ENCODE measurements at regions not wholly inside any gene's neighbourhood (a gene's known extent, or its start where the extent isn't known, plus 50 kb on each side); places are given as distances from the start of the nearest gene placed in this dataset.
"Not testable (repeated sequence)": the region's sequence is repeated elsewhere in the genome, so short reads cannot be mapped to it uniquely, and the experiment has no call there.

GRCh38 chr6:82551311-82551710 lies 187.7 kb downstream of the TPBG start:
- not testable (repeated sequence) for TF ChIP-seq CTCF (IDR thresholded peaks at IDR 0.05); MAX (IDR thresholded peaks at IDR 0.05; ENCODE audit: low read depth); POLR2AphosphoS5 (IDR thresholded peaks at IDR 0.05; ENCODE audit: low read depth, low read length); REST (IDR thresholded peaks at IDR 0.05; ENCODE audit: low read depth, low read length)

Data from SK-N-SH (cell line).